H9 (cell line): ENCODE measurements at regions not wholly inside any gene's neighbourhood (a gene's known extent, or its start where the extent isn't known, plus 50 kb on each side); places are given as distances from the start of the nearest gene placed in this dataset.

Source experiments
- DNase-seq: peaks from one replicate; pipeline ENCODE4 v3.0.0-alpha.2; 2017
- H2AFZ ChIP-seq: one replicate; pipeline ENCODE4 v1.6.1; 2013; ENCODE audit warnings: mild to moderate bottlenecking, low read length, control low read depth, moderate library complexity
- H2AK5ac ChIP-seq: 2 replicates; pipeline ENCODE4 v1.6.1; 2013; ENCODE audit warnings: low read length, control low read depth, mixed read lengths; ENCODE audit not compliant: insufficient read length
- H2BK120ac ChIP-seq: one replicate; pipeline ENCODE4 v1.6.1; 2013; ENCODE audit warnings: low read depth, mild to moderate bottlenecking, low read length, control low read depth, inconsistent platforms; ENCODE audit not compliant: poor library complexity, severe bottlenecking
- H2BK12ac ChIP-seq: 2 replicates; pipeline ENCODE4 v1.6.1; 2013; ENCODE audit warnings: low read length, control low read depth, mixed read lengths, low read depth; ENCODE audit not compliant: insufficient read length
- H2BK15ac ChIP-seq: 2 replicates; pipeline ENCODE4 v1.6.1; 2013; ENCODE audit warnings: low read depth, low read length, control low read depth
- H2BK20ac ChIP-seq: one replicate; pipeline ENCODE4 v1.6.1; 2013; ENCODE audit warnings: low read depth, mild to moderate bottlenecking, low read length, control low read depth, inconsistent platforms; ENCODE audit not compliant: poor library complexity, severe bottlenecking
- H2BK5ac ChIP-seq: 2 replicates; pipeline ENCODE4 v1.6.1; 2013; ENCODE audit warnings: low read length, control low read depth, mixed read lengths; ENCODE audit not compliant: insufficient read length
- H3K14ac ChIP-seq: 2 replicates; pipeline ENCODE4 v1.6.1; 2013; ENCODE audit warnings: low read length, control low read depth; ENCODE audit not compliant: insufficient read depth
- H3K18ac ChIP-seq: 2 replicates; pipeline ENCODE4 v1.6.1; 2013; ENCODE audit warnings: low read depth, mild to moderate bottlenecking, mixed read lengths, low read length, control low read depth; ENCODE audit not compliant: insufficient read length
- H3K23ac ChIP-seq: 2 replicates; pipeline ENCODE4 v1.6.1; 2013; ENCODE audit warnings: low read length, control low read depth, mixed read lengths, low read depth; ENCODE audit not compliant: insufficient read length
- H3K23me2 ChIP-seq: 2 replicates; pipeline ENCODE4 v1.6.1; 2013; ENCODE audit warnings: low read depth, mild to moderate bottlenecking, mixed read lengths, low read length, control low read depth; ENCODE audit not compliant: insufficient read length, poor library complexity, severe bottlenecking
- H3K27ac ChIP-seq: 2 replicates; pipeline ENCODE4 v1.5.1; 2013; ENCODE audit warnings: low read length, control low read depth, mixed read lengths, low read depth; ENCODE audit not compliant: insufficient read length
- H3K27me3 ChIP-seq: 2 replicates; pipeline ENCODE4 v1.6.1; 2013; ENCODE audit warnings: low read length, control low read depth, inconsistent platforms; ENCODE audit not compliant: insufficient read depth
- H3K4ac ChIP-seq: 2 replicates; pipeline ENCODE4 v1.6.1; 2013; ENCODE audit warnings: low read depth, mild to moderate bottlenecking, control low read depth, inconsistent platforms, low read length, moderate library complexity
- H3K4me1 ChIP-seq: 2 replicates; pipeline ENCODE4 v1.6.1; 2013; ENCODE audit warnings: low read length, control low read depth, inconsistent platforms; ENCODE audit not compliant: insufficient read depth
- H3K4me2 ChIP-seq: 2 replicates; pipeline ENCODE4 v1.6.1; 2013; ENCODE audit warnings: low read length, control low read depth, mixed read lengths; ENCODE audit not compliant: insufficient read length, insufficient read depth
- H3K56ac ChIP-seq: 2 replicates; pipeline ENCODE4 v1.6.1; 2013; ENCODE audit warnings: low read depth, mild to moderate bottlenecking, mixed read lengths, low read length, control low read depth; ENCODE audit not compliant: insufficient read length
- H3K79me1 ChIP-seq: 2 replicates; pipeline ENCODE4 v1.6.1; 2013; ENCODE audit warnings: low read depth, mild to moderate bottlenecking, moderate library complexity, low read length, control low read depth, inconsistent platforms; ENCODE audit not compliant: insufficient read depth, poor library complexity, severe bottlenecking
- H3K79me2 ChIP-seq: 2 replicates; pipeline ENCODE4 v1.6.1; 2013; ENCODE audit warnings: low read length, control low read depth, inconsistent platforms; ENCODE audit not compliant: insufficient read depth
- H3K9ac ChIP-seq: 2 replicates; pipeline ENCODE4 v1.6.1; 2013; ENCODE audit warnings: low read length, control low read depth, mixed read lengths; ENCODE audit not compliant: insufficient read length; ENCODE audit errors: extremely low read depth
- H3K9me3 ChIP-seq: one replicate; pipeline ENCODE4 v1.6.1; 2013; ENCODE audit warnings: low read depth, low read length, inconsistent platforms; ENCODE audit not compliant: control insufficient read depth
- H3T11ph ChIP-seq: one replicate; pipeline ENCODE4 v1.6.1; 2013; ENCODE audit warnings: mild to moderate bottlenecking, low read length, control low read depth, inconsistent platforms
- H4K20me1 ChIP-seq: one replicate; pipeline ENCODE4 v1.6.1; 2013; ENCODE audit not compliant: control insufficient read depth, insufficient read length, insufficient read depth
- H4K5ac ChIP-seq: 2 replicates; pipeline ENCODE4 v1.6.1; 2013; ENCODE audit warnings: low read depth, mild to moderate bottlenecking, mixed read lengths, low read length, control low read depth; ENCODE audit not compliant: insufficient read length
- H4K8ac ChIP-seq: replicated peaks from 2 replicates; pipeline ENCODE4 v1.6.1; 2013; ENCODE audit warnings: low read length, control low read depth, mixed read lengths, low read depth; ENCODE audit not compliant: insufficient read length
- H4K91ac ChIP-seq: 2 replicates; pipeline ENCODE4 v1.6.1; 2013; ENCODE audit warnings: low read depth, mild to moderate bottlenecking, moderate library complexity, mixed read lengths, low read length, control low read depth; ENCODE audit not compliant: insufficient read length
- H3K27ac Mint-ChIP-seq, 3 experiments: 2 replicates in 2 of 3; 3 replicates in 1 of 3; pipeline ENCODE4 v1.8.0; 2020 to 2021; ENCODE audit warnings: mixed read lengths in 3 of 3, mild to moderate bottlenecking in 1 of 3, moderate library complexity in 1 of 3
- H3K27me3 Mint-ChIP-seq: 2 replicates; pipeline ENCODE4 v1.8.0; 2021; ENCODE audit warnings: low read depth, mild to moderate bottlenecking, moderate library complexity, mixed read lengths
- H3K36me3 Mint-ChIP-seq, 3 experiments: 2 replicates in 2 of 3; 3 replicates in 1 of 3; pipeline ENCODE4 v1.8.0; 2020 to 2021; ENCODE audit warnings: low read depth in 3 of 3, mixed read lengths in 3 of 3; ENCODE audit not compliant: insufficient read depth in 1 of 3
- H3K4me1 Mint-ChIP-seq, 2 experiments: 2 replicates each; pipeline ENCODE4 v1.8.0; 2020; ENCODE audit warnings: mixed read lengths in 2 of 2
- H3K4me3 Mint-ChIP-seq, 2 experiments: 2 replicates in 1 of 2; 3 replicates in 1 of 2; pipeline ENCODE4 v1.8.0; 2020 to 2021; ENCODE audit warnings: mild to moderate bottlenecking in 2 of 2, mixed read lengths in 2 of 2, moderate library complexity in 1 of 2
- H3K9me3 Mint-ChIP-seq, 2 experiments: 2 replicates in 1 of 2; 3 replicates in 1 of 2; pipeline ENCODE4 v1.8.0; 2020; ENCODE audit warnings: mild to moderate bottlenecking in 2 of 2, mixed read lengths in 2 of 2, moderate library complexity in 1 of 2
- CTCF ChIP-seq: fragments of 200-600 bp; sonication (generic); conservative IDR thresholded peaks from 3 replicates; pipeline ENCODE4 v1.8.0; 2021; ENCODE audit warnings: antibody characterized with exemption, mild to moderate bottlenecking
- WGBS: extraction: QIAGEN DNeasy Blood & Tissue Kit; methylation state at CpG from one replicate; pipeline ENCODE4 v1.1.7; 2013; ENCODE audit warnings: missing lambda C conversion rate, low lambda C conversion rate, mixed read lengths; ENCODE audit not compliant: insufficient read length; ENCODE audit errors: extremely low coverage; 5-methylcytosine and 5-hydroxymethylcytosine counted together

- H3K27ac Mint-ChIP-seq: no peak overlapping the region
- no peaks in the 10 kb centered on the region for H3K27me3 Mint-ChIP-seq
- Histone ChIP-seq H2BK5ac (no peak overlapping the region), H3K27ac (no peak overlapping the region), H3K56ac (no peak overlapping the region), H4K8ac (no peak overlapping the region), H3K18ac (no peak overlapping the region), H4K20me1 (no peaks in the 10 kb centered on the region), H3K23ac (no peak overlapping the region), H3K79me1 (no peaks in the 10 kb centered on the region), H3K79me2 (no peaks in the 10 kb centered on the region), H2BK20ac (no peak overlapping the region), H2BK120ac (no peak overlapping the region), H2AFZ (no peak overlapping the region), H3K9me3 (no peaks in the 10 kb centered on the region), H4K91ac (no peak overlapping the region), H3T11ph (no peak overlapping the region), H3K27me3 (no peaks in the 10 kb centered on the region), H4K5ac (no peak overlapping the region), H2BK12ac (no peak overlapping the region), H2AK5ac (no peak overlapping the region), H2BK15ac (no peak overlapping the region), H3K4me1 (no peaks in the 10 kb centered on the region), H3K23me2 (no peaks in the 10 kb centered on the region), H3K14ac (no peak overlapping the region), H3K4ac (no peak overlapping the region), H3K4me2 (no peak overlapping the region), H3K9ac (no peak overlapping the region)
- H3K4me1 Mint-ChIP-seq: no peaks in the 10 kb centered on the region
- no CpG with 5 or more reads among the region's 2 CpGs for WGBS
- no peak for TF ChIP-seq CTCF
- H3K9me3 Mint-ChIP-seq: peaks cover 3 to 7% of the 10 kb centered on the region in 2 experiments; a peak in 3 of 5 replicates
- no peak overlapping the region for H3K4me3 Mint-ChIP-seq
- no peak for DNase-seq
- H3K36me3 Mint-ChIP-seq: peaks cover 0 to 4% (median 0%) of the 10 kb centered on the region in 3 experiments; a peak in 1 of 7 replicates
Measured at GRCh38 chr3:147231111-147231510, 175.2 kb downstream of the ZIC4 start.
